ENCODE measurements at regions not wholly inside any gene's neighbourhood (a gene's known extent, or its start where the extent isn't known, plus 50 kb on each side); places are given as distances from the start of the nearest gene placed in this dataset.

GRCh38 chr18:22640281-22640842 lies 222.6 kb upstream of the CTAGE1 start:
- POLR2A ChIA-PET, result no interaction called here
- no peak for TF ChIP-seq ELF1 (IDR thresholded peaks at IDR 0.05; ENCODE audit: borderline replicate concordance, low read depth)
- TF ChIP-seq TCF7L2 (IDR thresholded peaks at IDR 0.05; ENCODE audit: borderline replicate concordance, extremely low read depth, insufficient read depth, insufficient read length), result no peak
- TF ChIP-seq ZNF274 (IDR thresholded peaks at IDR 0.05; ENCODE audit: low read depth, low read length), result no peak
- TF ChIP-seq RAD21 (IDR thresholded peaks at IDR 0.05; ENCODE audit: low read depth), result no peak
- TF ChIP-seq CBX3 (IDR thresholded peaks at IDR 0.05; ENCODE audit: low read depth), result no peak
- no peak for TF ChIP-seq SRF (IDR thresholded peaks at IDR 0.05; ENCODE audit: low read depth)
- no peak for TF ChIP-seq CEBPB (IDR thresholded peaks at IDR 0.05; ENCODE audit: low read depth)
- no peak for TF ChIP-seq MAX (IDR thresholded peaks at IDR 0.05)
- TF ChIP-seq FOSL1 (IDR thresholded peaks at IDR 0.05; ENCODE audit: low read depth), result no peak
- TF ChIP-seq ATF3 (IDR thresholded peaks at IDR 0.05), result no peak
- no peak for TF ChIP-seq SP1 (IDR thresholded peaks at IDR 0.05; ENCODE audit: low read depth)
- no peak for TF ChIP-seq JUND (IDR thresholded peaks at IDR 0.05)
- no peak for TF ChIP-seq EGR1 (IDR thresholded peaks at IDR 0.05; ENCODE audit: low read depth)
- TF ChIP-seq SIN3A (IDR thresholded peaks at IDR 0.05; ENCODE audit: low read depth), result no peak
- intact Hi-C loops (cut with micrococcal nuclease), result no loop called here
- ATAC-seq (no peak), DNase-seq (ENCODE audit: low read depth, low spot score) (no peak)
- H4K20me1 ChIP-seq (ENCODE audit: insufficient read depth), result no peaks in the 10 kb centered on the region
- CTCF ChIA-PET, result no interaction called here
- H3K27me3 ChIP-seq (ENCODE audit: insufficient read depth, low read length), result no peaks in the 10 kb centered on the region
- no peaks in the 10 kb centered on the region for H3K36me3 ChIP-seq (ENCODE audit: control insufficient read depth in 1 of 2, insufficient read depth in 2 of 2, low read length in 2 of 2)
- no peak overlapping the region for H3K9ac ChIP-seq (ENCODE audit: low read length)
- H3K4me1 ChIP-seq (ENCODE audit: control insufficient read depth in 1 of 2, insufficient read depth in 2 of 2, low read length in 2 of 2), result peaks cover 11 to 23% of the 10 kb centered on the region in 2 experiments
- BruUV-seq (replicated peaks), result no TSS peak
- H3K9me2 ChIP-seq (ENCODE audit: insufficient read depth), result no peaks in the 10 kb centered on the region
- no peaks in the 10 kb centered on the region for H3K79me2 ChIP-seq (ENCODE audit: insufficient read depth, low read length)
- no peaks in the 10 kb centered on the region for H3K9me3 ChIP-seq (ENCODE audit: control insufficient read depth in 1 of 2, insufficient read depth in 1 of 2, low read depth in 1 of 2, low read length in 2 of 2)
- no peak overlapping the region for H3K27ac ChIP-seq (ENCODE audit: low read depth, low read length)
- H3K4me3 ChIP-seq (replicated peaks in 1 of 2; ENCODE audit: low read depth in 1 of 2, low read length in 2 of 2), result no peak overlapping the region
- no peak overlapping the region for H3K4me2 ChIP-seq (ENCODE audit: low read length)
- no peak overlapping the region for H2AFZ ChIP-seq (ENCODE audit: low read depth, low read length, poor library complexity, severe bottlenecking)
- RAD21 ChIA-PET (ENCODE audit: low non-redundant PET in 1 of 2, low total read pairs in 2 of 2, uncharacterized antibody in 2 of 2, unreplicated experiment in 2 of 2), result no interaction called here

Measured in HCT116 (cell line).